Choroid plexus epithelial cell (primary cell): ENCODE measurements at regions not wholly inside any gene's neighbourhood (a gene's known extent, or its start where the extent isn't known, plus 50 kb on each side); places are given as distances from the start of the nearest gene placed in this dataset.

Source experiments
- DNase-seq: peaks from one replicate; pipeline ENCODE4 v3.0.0-alpha.2; 2010; ENCODE audit warnings: low read depth
- H3K4me3 ChIP-seq: 2 replicates; pipeline ENCODE4 v1.5.1; 2011; ENCODE audit warnings: low read depth, mild to moderate bottlenecking, control low read depth, low read length, moderate library complexity
- CTCF ChIP-seq: conservative IDR thresholded peaks from 2 replicates; pipeline ENCODE4 v1.5.1; 2011; ENCODE audit warnings: low read depth, mild to moderate bottlenecking, control low read depth, inconsistent platforms, low read length, moderate library complexity

GRCh38 chr9:89886281-89886700 lies 281.5 kb downstream of the GADD45G start:
- no peak for TF ChIP-seq CTCF
- no peak overlapping the region for H3K4me3 ChIP-seq
- DNase-seq = peak; percentile 15

DNA sequence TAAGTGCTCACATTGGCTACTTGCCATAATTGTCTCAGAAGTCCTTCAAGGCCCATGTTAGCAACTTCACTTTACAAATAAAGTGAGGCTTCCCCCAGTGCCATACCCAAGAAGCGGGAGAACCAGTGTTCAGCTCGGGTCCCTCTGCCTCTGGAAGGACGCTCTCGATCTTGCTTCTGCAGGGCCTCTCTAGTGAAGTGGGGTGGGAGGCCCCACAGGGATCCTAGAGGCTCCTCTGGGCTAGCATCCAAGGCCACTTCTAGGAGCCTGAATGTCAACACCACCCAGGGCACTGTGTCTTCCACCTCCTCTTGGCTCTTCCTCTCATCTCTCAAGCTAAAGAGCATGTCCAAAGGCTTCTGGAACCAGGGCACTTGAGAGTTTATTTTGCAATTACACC lies 282.5 kb downstream of the GADD45G start:
- TF ChIP-seq CTCF = no peak
- no peak overlapping the region for H3K4me3 ChIP-seq
- DNase-seq = no peak

DNA sequence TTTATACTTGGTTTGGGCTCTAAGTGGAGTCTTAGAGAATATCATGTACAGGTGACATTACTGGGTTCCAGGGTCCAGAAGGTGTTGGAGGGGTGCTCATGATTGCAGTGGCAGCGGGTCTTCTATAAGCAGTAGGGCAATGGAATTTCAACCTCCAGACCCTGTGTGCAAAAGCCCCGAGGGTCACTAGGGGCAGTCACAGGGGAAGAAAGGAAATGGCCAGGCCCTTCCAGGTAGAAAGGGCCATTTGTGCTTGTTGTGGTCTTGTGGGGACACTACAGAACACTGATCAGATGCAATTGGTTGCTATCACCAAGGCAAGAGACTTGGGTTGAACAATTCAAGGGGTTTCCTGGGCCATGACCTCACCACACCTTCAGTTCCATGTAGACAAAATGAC lies 283.4 kb downstream of the GADD45G start:
- no peak for TF ChIP-seq CTCF
- no peak overlapping the region for H3K4me3 ChIP-seq
- DNase-seq = no peak

GRCh38 chr9:89888677-89889076 lies 283.9 kb downstream of the GADD45G start:
- no peak for TF ChIP-seq CTCF
- DNase-seq = no peak
- H3K4me3 ChIP-seq = no peak overlapping the region

DNA sequence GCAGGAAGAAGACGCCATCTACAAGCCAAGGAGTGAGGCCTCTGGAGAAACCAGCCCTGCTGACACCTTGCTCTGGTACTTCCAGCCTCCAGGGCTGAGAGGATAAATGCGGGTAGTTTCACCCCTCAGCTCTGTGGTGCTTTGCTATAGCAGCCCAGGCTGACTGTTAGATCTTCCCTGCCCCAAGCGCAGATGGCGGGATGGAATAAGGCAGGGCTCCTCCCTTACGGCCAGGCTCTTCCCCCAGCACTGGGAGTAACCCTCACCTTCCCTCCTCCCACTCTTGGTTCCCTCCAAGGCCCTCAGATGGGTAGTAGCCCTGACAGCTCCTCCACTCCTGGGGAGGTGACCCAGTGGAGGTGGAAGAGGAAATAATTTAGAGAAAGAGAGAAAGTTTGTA lies 285.1 kb downstream of the GADD45G start:
- no peak for TF ChIP-seq CTCF
- DNase-seq = no peak
- no peak overlapping the region for H3K4me3 ChIP-seq

- no peak for DNase-seq
- no peak for TF ChIP-seq CTCF
- no peak overlapping the region for H3K4me3 ChIP-seq
These were observed 285.6 kb downstream of the GADD45G start for GRCh38 chr9:89890326-89890980.

- no peak for DNase-seq
- no peak overlapping the region for H3K4me3 ChIP-seq
These were observed 286.4 kb downstream of the GADD45G start for GRCh38 chr9:89891221-89891590.

More at GRCh38 chr9:89891221-89891590, 286.4 kb downstream of the GADD45G start:
- TF ChIP-seq CTCF = no peak
